Tibial artery (tissue), 4 donors: ENCODE measurements at regions not wholly inside any gene's neighbourhood (a gene's known extent, or its start where the extent isn't known, plus 50 kb on each side); places are given as distances from the start of the nearest gene placed in this dataset.
"Not testable (repeated sequence)": the region's sequence is repeated elsewhere in the genome, so short reads cannot be mapped to it uniquely, and the experiment has no call there.

Experiments
- DNase-seq, 2 donors: peaks; one replicate each; pipeline ENCODE4 v3.0.0-alpha.2; 2019
- H3K27ac ChIP-seq, 2 donors: fragments of 200-600 bp; sonication (generic) in 1 of 2; 1 replicate in 1 of 2; 2 replicates in 1 of 2; pipeline ENCODE4 v1.5.1; 2018 to 2019; ENCODE audit warnings: mild to moderate bottlenecking in 1 of 2
- H3K27me3 ChIP-seq, 2 donors: fragments of 200-600 bp; sonication (generic) in 1 of 2; one replicate each; pipeline versions ENCODE4 v1.5.1 to v1.6.0; 2016 to 2019
- H3K36me3 ChIP-seq, 3 donors: fragments of 200-600 bp; sonication (generic) in 2 of 3; one replicate each; pipeline ENCODE4 v1.5.1; 2016 to 2019; ENCODE audit warnings: mild to moderate bottlenecking in 2 of 3
- H3K4me1 ChIP-seq, 4 donors: fragments of 200-600 bp; sonication (generic) in 2 of 4; 1 replicate in 3 of 4; 2 replicates in 1 of 4; pipeline ENCODE4 v1.5.1; 2016 to 2019
- H3K4me3 ChIP-seq, 2 donors: fragments of 200-600 bp; sonication (generic) in 1 of 2; 1 replicate in 1 of 2; 2 replicates in 1 of 2; pipeline ENCODE4 v1.5.1; 2018 to 2019; ENCODE audit warnings: mild to moderate bottlenecking in 2 of 2
- H3K9me3 ChIP-seq, 3 donors: fragments of 200-600 bp; sonication (generic) in 1 of 3; one replicate each; pipeline ENCODE4 v1.5.1; 2016 to 2019
- CTCF ChIP-seq, 2 experiments: fragments of 200-600 bp in 1 of 2; fragments of 450-650 bp in 1 of 2; IDR thresholded peaks; one replicate each; pipeline ENCODE4 v1.5.1; 2017 to 2019; ENCODE audit warnings: antibody characterized with exemption in 2 of 2, mild to moderate bottlenecking in 1 of 2, moderate library complexity in 1 of 2
- intact Hi-C: fragments of 100-400 bp; cut with DNase I; formaldehyde crosslinking; loops from one replicate; pipeline ENCODE4 v1.15.0; 2023; ENCODE audit warnings: low total_unique reads

GRCh38 chr6:111943266-111943665 lies 70.0 kb upstream of the FYN start:
- H3K27me3 ChIP-seq, result no peaks in the 10 kb centered on the region
- no peak for DNase-seq
- TF ChIP-seq CTCF (IDR thresholded peaks at IDR 0.05), result no peak
- H3K9me3 ChIP-seq, result no peaks in the 10 kb centered on the region
- H3K4me3 ChIP-seq, result no peak overlapping the region
- H3K27ac ChIP-seq, result no peak overlapping the region
- no peaks in the 10 kb centered on the region for H3K4me1 ChIP-seq
- intact Hi-C loops, result no loop called here
- no peaks in the 10 kb centered on the region for H3K36me3 ChIP-seq

GRCh38 chr6:111943726-111944125 lies 70.5 kb upstream of the FYN start:
- DNase-seq, result no peak
- Histone ChIP-seq H3K36me3 (no peaks in the 10 kb centered on the region), H3K27me3 (no peaks in the 10 kb centered on the region), H3K4me3 (no peak overlapping the region), H3K9me3 (no peaks in the 10 kb centered on the region), H3K27ac (no peak overlapping the region), H3K4me1 (no peaks in the 10 kb centered on the region)
- intact Hi-C loops, result no loop called here
- TF ChIP-seq CTCF (IDR thresholded peaks at IDR 0.05), result no peak

- H3K27ac ChIP-seq, result no peak overlapping the region
- no peak for DNase-seq
- no peaks in the 10 kb centered on the region for H3K4me1 ChIP-seq
- intact Hi-C loops, result no loop called here
- H3K27me3 ChIP-seq, result no peaks in the 10 kb centered on the region
- no peak for TF ChIP-seq CTCF (IDR thresholded peaks at IDR 0.05)
- H3K9me3 ChIP-seq, result no peaks in the 10 kb centered on the region
- H3K4me3 ChIP-seq, result no peak overlapping the region
- no peaks in the 10 kb centered on the region for H3K36me3 ChIP-seq
Measured at GRCh38 chr6:111944541-111944940, 71.3 kb upstream of the FYN start.

- Histone ChIP-seq H3K4me3 (no peak overlapping the region), H3K36me3 (no peaks in the 10 kb centered on the region), H3K4me1 (peaks cover 0 to 4% (median 0%) of the 10 kb centered on the region in 4 donors), H3K27me3 (no peaks in the 10 kb centered on the region), H3K9me3 (no peaks in the 10 kb centered on the region), H3K27ac (no peak overlapping the region)
- no peak for TF ChIP-seq CTCF (IDR thresholded peaks at IDR 0.05)
- intact Hi-C loops, result no loop called here
- DNase-seq, result no peak
Measured at GRCh38 chr6:111949546-111949945, 76.3 kb upstream of the FYN start.

- intact Hi-C loops, H3K9me3 ChIP-seq, H3K27me3 ChIP-seq, H3K4me3 ChIP-seq, H3K36me3 ChIP-seq, H3K27ac ChIP-seq, DNase-seq, H3K4me1 ChIP-seq: not testable (repeated sequence)
Measured at GRCh38 chr6:111949984-111950383, 76.7 kb upstream of the FYN start.

- DNase-seq, result no peak
- H3K27ac ChIP-seq, result no peak overlapping the region
- H3K9me3 ChIP-seq, result no peaks in the 10 kb centered on the region
- H3K4me1 ChIP-seq, result peaks cover 0 to 4% (median 0%) of the 10 kb centered on the region in 4 donors
- H3K27me3 ChIP-seq, result no peaks in the 10 kb centered on the region
- H3K36me3 ChIP-seq, result no peaks in the 10 kb centered on the region
- TF ChIP-seq CTCF (IDR thresholded peaks at IDR 0.05), result no peak
- no peak overlapping the region for H3K4me3 ChIP-seq
- intact Hi-C loops, result no loop called here
Measured at GRCh38 chr6:111950661-111951496, 77.6 kb upstream of the FYN start.
